VCaP (cell line): ENCODE measurements at regions not wholly inside any gene's neighbourhood (a gene's known extent, or its start where the extent isn't known, plus 50 kb on each side); places are given as distances from the start of the nearest gene placed in this dataset.

Source experiments
- H3K27ac ChIP-seq: fragments of 450-650 bp; 2 replicates; pipeline ENCODE4 v1.5.1; 2017
- TF ChIP-seq, protein P1 (sequence below): fragments of 450-650 bp; conservative IDR thresholded peaks from 2 replicates; pipeline ENCODE4 v1.5.1; 2017; ENCODE audit warnings: mild to moderate bottlenecking, moderate library complexity

DNA sequence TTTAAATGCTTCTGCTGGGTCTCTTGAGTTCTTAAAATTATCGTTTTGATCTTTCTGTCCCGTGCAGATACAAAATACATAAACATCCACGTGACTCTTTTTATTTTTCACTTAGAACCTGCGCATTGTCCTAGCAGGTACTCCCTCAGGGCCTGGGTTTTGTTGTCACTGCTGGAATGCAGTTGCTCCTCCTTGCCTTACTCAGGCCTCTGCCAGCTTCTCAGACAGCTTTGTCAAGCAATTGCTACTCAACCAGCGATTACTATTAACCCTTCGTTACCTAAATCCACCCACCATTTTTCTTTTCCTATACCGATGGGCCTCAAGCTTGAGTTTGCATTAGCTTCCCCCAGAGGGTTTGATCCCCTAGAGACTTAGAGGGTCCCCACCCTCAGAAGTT, 405.9 kb upstream of the RBFOX1 start:
- TF ChIP-seq, protein P1, sequence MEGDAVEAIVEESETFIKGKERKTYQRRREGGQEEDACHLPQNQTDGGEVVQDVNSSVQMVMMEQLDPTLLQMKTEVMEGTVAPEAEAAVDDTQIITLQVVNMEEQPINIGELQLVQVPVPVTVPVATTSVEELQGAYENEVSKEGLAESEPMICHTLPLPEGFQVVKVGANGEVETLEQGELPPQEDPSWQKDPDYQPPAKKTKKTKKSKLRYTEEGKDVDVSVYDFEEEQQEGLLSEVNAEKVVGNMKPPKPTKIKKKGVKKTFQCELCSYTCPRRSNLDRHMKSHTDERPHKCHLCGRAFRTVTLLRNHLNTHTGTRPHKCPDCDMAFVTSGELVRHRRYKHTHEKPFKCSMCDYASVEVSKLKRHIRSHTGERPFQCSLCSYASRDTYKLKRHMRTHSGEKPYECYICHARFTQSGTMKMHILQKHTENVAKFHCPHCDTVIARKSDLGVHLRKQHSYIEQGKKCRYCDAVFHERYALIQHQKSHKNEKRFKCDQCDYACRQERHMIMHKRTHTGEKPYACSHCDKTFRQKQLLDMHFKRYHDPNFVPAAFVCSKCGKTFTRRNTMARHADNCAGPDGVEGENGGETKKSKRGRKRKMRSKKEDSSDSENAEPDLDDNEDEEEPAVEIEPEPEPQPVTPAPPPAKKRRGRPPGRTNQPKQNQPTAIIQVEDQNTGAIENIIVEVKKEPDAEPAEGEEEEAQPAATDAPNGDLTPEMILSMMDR = no peak
- H3K27ac ChIP-seq = no peak overlapping the region

GRCh38 chr16:6926341-6926740, 406.3 kb upstream of the RBFOX1 start:
- TF ChIP-seq, protein P1 = no peak
- no peak overlapping the region for H3K27ac ChIP-seq

- TF ChIP-seq, protein P1 = no peak
Observed at GRCh38 chr16:6918646-6919045, 414.0 kb upstream of the RBFOX1 start.

DNA sequence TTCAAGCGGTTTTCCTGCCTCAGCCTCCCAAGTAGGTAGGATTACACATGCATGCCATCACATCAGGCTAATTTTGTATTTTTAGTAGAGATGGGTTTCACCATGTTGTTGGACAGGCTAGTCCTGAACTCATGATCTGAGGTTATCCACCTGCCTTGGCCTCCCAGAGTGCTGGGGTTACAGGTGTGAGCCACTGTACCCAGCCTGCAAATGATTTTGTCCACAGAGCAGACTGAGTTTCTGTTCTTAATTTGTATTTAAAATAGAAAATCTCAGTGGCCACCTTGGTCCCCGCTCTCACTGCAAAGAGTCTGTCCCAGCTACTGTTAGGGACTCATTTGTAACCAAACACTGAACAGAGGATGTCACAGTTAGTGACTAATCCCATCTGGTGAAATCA, 415.7 kb upstream of the RBFOX1 start:
- no peak overlapping the region for H3K27ac ChIP-seq
- TF ChIP-seq, protein P1 = no peak

More at GRCh38 chr16:6918646-6919045, 414.0 kb upstream of the RBFOX1 start:
- no peak overlapping the region for H3K27ac ChIP-seq

DNA sequence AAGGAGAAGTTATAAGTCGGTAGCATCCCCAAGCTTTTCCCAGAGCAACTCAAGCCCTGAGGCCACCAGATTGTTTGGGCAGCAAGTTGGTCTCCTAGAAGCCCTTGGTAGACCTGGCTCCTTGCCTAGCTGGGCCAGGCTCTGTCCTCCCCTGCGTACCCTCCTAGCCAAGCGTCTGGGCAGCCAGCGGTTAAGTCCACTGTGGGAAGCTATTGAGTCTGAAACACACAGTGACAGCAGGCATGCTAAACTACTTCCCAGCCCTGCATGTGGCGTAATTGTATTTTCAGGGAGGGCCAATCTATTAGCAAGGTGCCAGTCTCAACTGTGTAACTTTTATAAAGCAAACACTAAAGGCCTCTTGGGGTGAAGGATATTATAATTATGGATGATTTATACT, 419.1 kb upstream of the RBFOX1 start:
- no peak overlapping the region for H3K27ac ChIP-seq
- TF ChIP-seq, protein P1 = no peak

DNA sequence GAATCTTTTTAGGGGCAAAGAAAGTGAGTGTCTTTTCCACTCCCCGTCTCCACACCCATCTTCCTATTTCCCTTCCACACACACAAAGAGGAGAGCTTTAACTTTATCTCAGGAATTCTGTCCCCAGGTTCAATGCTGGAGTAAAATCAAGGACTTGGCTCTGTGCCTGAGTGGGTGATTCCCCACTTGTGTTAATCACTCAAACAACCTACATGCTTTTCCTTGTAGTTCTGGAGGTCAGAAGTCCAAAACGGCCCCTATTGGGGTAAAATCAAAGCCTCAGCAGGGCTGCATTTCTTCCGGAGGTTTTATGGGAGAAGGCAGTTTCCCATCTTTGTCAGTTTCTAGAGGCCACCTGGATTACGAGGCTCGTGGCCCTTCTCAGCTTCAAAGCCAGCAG, 422.3 kb upstream of the RBFOX1 start:
- no peak overlapping the region for H3K27ac ChIP-seq
- TF ChIP-seq, protein P1 = no peak

GRCh38 chr16:6905601-6906000, 427.0 kb upstream of the RBFOX1 start:
- TF ChIP-seq, protein P1 = no peak
- H3K27ac ChIP-seq = no peak overlapping the region

DNA sequence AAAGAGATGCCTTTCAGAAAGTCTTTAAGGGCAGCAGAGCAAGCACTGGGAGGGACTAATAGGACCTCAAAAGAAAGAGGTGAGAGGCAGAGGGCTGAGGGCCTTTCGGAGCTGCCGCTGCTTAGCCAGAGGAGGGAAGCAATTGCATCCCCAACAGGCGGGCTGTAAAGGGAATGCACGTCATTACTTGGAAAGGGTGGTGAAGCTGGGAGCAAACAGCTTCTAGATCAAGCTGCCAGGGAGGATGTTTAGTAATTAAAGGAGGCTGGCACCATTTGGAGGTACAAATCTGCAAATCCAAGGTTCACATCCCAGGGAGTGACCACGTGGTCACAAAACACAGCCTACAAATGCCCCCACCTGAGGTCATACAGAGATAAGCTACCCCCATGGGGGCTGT, 429.0 kb upstream of the RBFOX1 start:
- TF ChIP-seq, protein P1 = no peak

More for the DNA sequence above, 429.0 kb upstream of the RBFOX1 start:
- H3K27ac ChIP-seq = no peak overlapping the region
